Activated CD8-positive, alpha-beta memory T cell treated with anti-CD3 and anti-CD28 coated beads, Interleukin-2, amount 50 U/mL, for 4 hours (primary cell): ENCODE measurements at regions not wholly inside any gene's neighbourhood (a gene's known extent, or its start where the extent isn't known, plus 50 kb on each side); places are given as distances from the start of the nearest gene placed in this dataset.
"Not testable (repeated sequence)": the region's sequence is repeated elsewhere in the genome, so short reads cannot be mapped to it uniquely, and the experiment has no call there.

Experiments used
- DNase-seq: peaks from one replicate; pipeline ENCODE4 v3.0.0-alpha.2; 2020

DNA sequence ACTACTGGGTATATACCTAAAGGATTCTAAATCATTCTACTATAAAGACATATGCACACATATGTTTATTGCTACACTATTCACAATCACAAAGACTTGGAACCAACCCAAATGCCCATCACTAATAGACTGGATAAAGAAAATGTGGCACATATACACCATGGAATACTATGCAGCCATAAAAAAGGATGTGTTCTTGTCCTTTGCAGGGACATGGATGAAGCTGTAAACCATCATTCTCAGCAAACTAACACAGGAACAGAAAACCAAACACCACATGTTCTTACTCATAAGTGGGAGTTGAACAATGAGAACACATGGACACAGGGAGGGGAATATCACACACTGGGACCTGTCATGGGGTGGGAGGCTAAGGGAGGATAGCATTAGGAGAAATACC lies 249.0 kb downstream of the SLCO4C1 start:
- DNase-seq = not testable (repeated sequence)

GRCh38 chr5:102040326-102040725 lies 255.8 kb downstream of the SLCO4C1 start:
- no peak for DNase-seq

GRCh38 chr5:102036927-102037326 lies 259.2 kb downstream of the SLCO4C1 start:
- no peak for DNase-seq

DNA sequence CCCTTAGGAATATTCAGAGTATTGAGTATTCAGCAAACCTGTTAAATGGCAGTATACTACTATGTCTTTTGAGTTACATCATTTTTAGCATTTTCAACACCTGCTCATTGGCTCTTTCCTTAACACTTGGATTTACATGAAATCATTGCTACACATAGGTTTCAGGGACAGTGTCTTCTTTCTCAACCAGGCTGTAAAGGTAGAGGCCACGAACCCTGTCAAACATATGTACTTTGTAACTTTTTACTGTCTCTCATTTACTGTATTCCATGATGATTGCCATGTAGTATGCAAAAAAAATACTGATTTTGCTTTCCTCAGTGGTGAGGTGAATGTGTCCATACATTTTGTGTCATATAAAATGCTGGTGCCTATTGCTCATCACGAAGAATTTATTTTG lies 264.4 kb downstream of the SLCO4C1 start:
- no peak for DNase-seq

DNA sequence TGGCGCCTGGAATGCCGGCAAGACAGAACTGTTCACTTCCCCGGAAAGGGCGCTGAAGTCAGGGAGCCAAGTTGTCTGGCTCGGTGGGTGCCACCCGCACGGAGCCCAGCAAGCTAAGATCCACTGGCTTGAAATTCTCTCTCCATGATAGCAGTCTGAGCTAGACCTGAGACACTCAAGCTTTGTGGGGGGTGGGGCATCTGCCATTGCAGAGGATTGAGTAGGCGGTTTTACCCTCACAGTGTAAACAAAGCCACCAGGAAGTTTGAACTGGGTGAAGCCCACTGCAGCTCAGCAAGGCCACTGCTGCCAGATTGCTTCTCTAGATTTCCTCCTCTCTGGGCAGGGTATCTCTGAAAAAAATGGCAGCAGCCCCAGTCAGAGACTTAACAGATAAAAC lies 277.4 kb downstream of the SLCO4C1 start:
- DNase-seq = no peak

- DNase-seq = no peak
Observed at GRCh38 chr5:102018279-102018678, 277.8 kb downstream of the SLCO4C1 start.

DNA sequence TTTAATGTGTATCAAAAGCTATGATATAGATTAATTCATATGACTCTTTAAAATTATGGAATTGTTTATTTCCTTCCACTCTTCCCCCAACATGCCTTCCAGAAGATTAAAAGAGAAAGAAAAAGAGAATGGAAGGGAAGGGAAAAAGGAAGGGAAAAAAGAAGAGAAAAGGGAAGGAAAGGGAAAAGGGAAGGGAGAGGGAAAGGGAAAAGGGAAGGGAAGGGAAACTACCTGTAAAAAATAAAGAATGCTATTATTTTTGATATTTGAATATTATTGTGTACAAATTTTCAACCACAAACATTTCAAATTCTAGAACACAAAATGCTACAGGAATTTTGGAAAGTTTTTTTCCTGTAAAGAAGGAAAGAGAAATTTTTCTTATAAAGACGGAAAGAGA lies 281.7 kb downstream of the SLCO4C1 start:
- DNase-seq = no peak

GRCh38 chr5:102010644-102011043 lies 285.4 kb downstream of the SLCO4C1 start:
- DNase-seq = no peak

DNA sequence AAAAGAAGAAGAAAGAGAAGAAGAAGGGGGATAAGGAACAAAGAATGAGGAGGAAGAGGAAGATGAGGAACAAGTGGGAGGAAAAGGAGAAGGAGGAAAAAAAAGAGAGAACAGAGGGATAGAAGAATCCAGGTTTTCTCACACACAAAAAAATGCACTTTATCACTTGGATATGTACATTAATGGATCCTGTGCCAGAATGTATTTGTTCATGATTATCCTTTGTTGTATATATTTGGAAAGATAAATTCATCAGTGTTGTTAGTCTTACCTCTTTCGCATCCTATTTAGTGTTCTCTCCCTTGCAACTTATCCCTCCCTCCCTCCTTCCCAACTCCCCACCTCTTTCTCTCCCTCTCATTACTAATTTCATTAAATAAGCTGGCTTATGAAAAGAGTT lies 298.8 kb downstream of the SLCO4C1 start:
- DNase-seq = no peak

- no peak for DNase-seq
Observed at GRCh38 chr5:101995585-101995984, 300.5 kb downstream of the SLCO4C1 start.

GRCh38 chr5:101991486-101991885 lies 304.6 kb downstream of the SLCO4C1 start:
- DNase-seq = no peak

- DNase-seq = no peak
Observed at GRCh38 chr5:101989659-101990058, 306.4 kb downstream of the SLCO4C1 start.

GRCh38 chr5:101977729-101978345 lies 318.2 kb downstream of the SLCO4C1 start:
- DNase-seq = no peak

DNA sequence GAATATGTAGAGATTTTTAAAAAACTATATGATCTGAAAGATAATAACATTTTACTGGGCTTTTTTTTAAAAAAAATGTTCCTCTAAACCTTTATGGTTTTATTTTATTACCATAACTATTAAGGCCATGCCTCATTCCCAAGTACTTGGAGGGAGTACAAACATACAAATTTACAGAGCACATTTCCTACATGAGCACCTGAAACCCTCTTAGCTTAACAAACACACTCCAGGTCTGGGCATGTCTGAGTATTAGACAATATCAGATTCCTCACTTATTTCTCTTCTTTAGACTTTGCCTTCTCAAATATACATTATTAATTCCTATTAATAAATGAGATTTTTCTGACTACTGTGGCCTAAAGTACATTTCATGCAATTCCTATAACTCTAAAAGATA lies 319.2 kb downstream of the SLCO4C1 start:
- no peak for DNase-seq

- DNase-seq = no peak
Observed at GRCh38 chr5:101969742-101970141, 326.3 kb downstream of the SLCO4C1 start.

- no peak for DNase-seq
Observed at GRCh38 chr5:101966476-101966875, 329.6 kb downstream of the SLCO4C1 start.

DNA sequence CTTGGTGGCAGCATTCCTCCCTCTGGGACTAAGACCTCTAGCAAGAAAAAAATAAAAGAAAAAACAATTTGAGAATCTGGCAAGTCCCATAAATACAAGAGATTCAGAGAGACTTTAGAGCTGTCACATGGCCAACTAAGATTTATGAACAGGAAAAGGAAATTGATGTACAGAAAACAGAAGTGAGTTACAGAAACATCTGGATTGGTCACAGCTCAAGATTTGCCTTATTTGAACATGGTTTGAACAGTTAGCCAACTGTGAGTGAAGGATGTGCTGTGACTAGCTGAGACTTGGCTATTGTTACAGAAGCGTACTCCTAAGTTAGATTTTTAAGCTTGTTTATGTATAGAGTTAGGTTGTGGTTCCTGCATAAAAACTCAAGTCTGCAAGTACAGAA lies 340.2 kb downstream of the SLCO4C1 start:
- DNase-seq = no peak

DNA sequence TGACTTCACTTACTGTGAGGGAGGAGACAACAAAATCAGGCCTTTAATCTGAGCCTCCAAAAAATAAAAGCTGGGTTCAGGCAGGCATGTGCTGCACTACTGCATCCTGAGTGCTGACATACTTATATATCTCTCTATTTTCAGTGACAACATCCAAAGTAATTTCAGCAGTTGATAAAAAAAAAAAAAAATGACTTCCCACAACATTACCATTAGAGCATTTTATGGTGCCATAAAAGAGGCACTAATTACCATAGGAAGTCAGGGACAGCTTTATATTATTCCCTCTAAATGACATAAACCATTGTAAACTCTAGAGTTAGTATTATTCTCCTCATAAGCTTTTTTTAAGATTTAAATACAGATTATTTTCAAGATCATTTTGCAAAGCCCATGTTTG lies 346.1 kb downstream of the SLCO4C1 start:
- no peak for DNase-seq

GRCh38 chr5:101948615-101949014 lies 347.5 kb downstream of the SLCO4C1 start:
- DNase-seq = no peak

- no peak for DNase-seq
Observed at GRCh38 chr5:101943784-101944183, 352.3 kb downstream of the SLCO4C1 start.

DNA sequence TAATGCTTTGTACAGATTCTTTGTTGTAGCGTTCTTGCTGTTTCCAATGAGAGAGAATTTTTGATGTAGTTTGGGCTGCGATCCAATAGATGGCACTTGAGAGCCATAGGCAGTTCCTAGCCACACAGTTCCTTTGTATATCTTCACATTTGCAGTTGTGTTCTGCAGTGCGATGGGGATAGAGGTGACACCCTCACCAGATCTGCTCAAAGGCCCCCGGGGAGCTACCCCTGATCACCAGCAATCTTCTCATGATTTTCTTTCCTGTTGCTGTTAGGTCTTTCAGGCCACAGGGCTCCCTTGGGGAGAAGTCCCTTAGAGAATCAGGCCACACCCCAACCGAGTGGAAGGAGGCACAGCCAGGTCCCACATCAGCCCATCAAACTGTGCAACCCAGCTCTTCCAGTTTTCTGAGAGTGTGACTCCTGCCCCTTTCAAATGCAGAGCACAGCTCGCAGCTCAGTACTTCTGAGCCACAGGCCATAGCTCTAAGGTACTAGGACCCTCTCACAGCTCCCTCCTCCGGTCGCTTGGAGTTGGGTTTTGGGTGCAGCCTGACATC lies 353.7 kb downstream of the SLCO4C1 start:
- no peak for DNase-seq

DNA sequence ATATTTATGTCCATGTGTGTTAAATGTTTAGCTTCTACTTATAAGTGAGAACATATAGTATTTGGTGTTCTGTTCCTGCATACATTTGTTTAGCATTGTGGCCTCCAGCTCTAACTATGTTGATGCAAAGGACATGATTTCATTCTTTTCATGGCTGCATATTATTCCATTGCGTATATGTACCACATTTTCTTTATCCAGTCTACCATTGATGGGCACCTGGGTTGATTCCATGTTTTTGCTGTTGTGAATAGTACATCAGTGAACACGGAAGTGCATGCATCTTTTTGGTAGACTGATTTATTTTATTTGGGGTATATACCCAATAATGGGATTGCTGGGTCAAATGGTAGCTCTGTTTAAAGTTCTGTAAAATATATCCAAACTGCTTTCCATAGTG lies 359.0 kb downstream of the SLCO4C1 start:
- no peak for DNase-seq

GRCh38 chr5:101935086-101935485 lies 361.0 kb downstream of the SLCO4C1 start:
- DNase-seq = no peak

DNA sequence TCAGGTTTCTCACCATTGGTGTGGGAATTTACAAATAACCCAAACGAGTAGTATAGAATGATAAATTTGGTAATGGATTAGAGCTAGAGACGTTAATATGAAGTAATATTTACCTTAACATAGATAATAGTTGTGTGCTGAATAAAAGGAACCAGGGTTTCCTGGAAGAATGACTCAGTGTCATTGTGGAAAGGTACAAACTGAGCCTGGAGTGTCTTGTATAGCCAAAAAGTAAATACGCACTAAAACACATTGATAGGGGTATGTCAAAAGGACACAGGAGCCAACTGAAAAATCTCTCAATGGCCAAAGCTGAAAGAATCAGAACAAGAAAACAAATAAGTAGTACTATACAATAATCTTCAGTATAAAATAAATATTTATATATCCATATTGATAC lies 363.5 kb downstream of the SLCO4C1 start:
- DNase-seq = no peak

- no peak for DNase-seq
Observed at GRCh38 chr5:101929628-101930027, 366.5 kb downstream of the SLCO4C1 start.
